ENCODE measurements at regions not wholly inside any gene's neighbourhood (a gene's known extent, or its start where the extent isn't known, plus 50 kb on each side); places are given as distances from the start of the nearest gene placed in this dataset.
A peak's percentile ranks its signal among the peaks of the same experiment; 100 is the strongest.
"Not testable (repeated sequence)": the region's sequence is repeated elsewhere in the genome, so short reads cannot be mapped to it uniquely, and the experiment has no call there.

DNA sequence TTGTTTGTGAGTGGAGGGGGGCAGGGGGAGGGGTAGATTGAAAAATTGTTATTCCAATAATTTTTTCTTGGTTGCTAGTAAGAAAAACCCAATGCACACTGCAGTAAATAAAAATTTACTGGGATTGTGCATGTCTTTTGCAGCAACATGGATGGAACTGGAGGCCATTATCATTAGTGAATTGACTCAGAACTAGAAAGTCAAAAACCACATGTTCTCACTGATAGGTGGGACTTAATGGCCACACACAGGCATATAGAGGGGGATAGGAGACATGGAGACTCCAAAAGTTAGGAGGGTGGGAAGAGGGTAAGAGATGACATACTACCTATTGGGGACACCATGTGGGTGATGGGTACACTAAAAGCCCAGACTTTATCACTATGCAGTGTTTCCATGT is 67.2 kb downstream of the BUB3 start:
- no peak for DNase-seq

- DNase-seq = no peak
Measured at GRCh38 chr10:123222832-123223231, 68.6 kb downstream of the BUB3 start.

DNA sequence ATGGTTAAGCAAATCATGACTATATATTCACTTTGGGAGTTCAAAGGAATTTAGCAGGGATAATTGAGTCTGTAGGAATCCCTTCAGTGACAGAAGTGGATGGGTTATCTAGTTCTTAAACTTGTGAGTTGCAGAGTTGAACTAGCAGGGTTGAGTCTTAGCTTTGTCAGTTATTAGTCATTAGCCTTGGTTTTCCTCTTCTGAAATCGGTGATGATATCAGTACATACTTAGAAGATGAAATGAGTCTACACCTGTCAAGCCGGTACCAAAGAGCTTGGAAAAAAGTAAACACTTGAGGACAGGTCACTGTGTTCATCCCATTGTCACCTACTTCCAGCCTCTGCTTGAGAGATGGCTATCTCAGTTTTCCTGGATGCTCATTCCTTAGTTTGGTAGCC is 73.5 kb downstream of the BUB3 start:
- no peak for DNase-seq

- no peak for DNase-seq
Measured at GRCh38 chr10:123229927-123230630, 75.9 kb downstream of the BUB3 start.

GRCh38 chr10:123232879-123233278 is 78.7 kb downstream of the BUB3 start:
- not testable (repeated sequence) for DNase-seq

DNA sequence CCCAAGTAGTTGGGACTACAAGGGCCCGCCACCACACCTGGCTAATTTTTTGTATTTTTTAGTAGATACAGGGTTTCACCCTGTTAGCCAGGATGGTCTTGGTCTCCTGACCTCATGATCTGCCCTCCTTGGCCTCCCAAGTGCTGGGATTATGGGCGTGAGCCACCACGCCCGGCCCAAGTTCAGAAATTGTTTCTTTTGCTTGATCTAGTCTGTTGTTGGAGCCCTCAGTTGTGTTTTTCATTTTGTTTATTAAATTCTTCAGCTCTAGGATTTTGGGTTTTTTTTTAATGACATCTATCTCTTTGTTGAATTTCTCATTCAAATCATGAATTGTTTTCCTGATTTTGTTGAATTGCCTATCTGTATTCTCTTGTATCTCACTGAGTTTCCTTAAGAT is 80.8 kb downstream of the BUB3 start:
- not testable (repeated sequence) for DNase-seq

- DNase-seq = no peak
Measured at GRCh38 chr10:123236126-123236525, 81.9 kb downstream of the BUB3 start.

- no peak for DNase-seq
Measured at GRCh38 chr10:123240250-123240649, 86.0 kb downstream of the BUB3 start.

GRCh38 chr10:123240776-123241175 is 86.6 kb downstream of the BUB3 start:
- DNase-seq = no peak

- DNase-seq = no peak
Measured at GRCh38 chr10:123241391-123242141, 87.4 kb downstream of the BUB3 start.

- no peak for DNase-seq
Measured at GRCh38 chr10:123244747-123245146, 90.5 kb downstream of the BUB3 start.

- no peak for DNase-seq
Measured at GRCh38 chr10:123245264-123245663, 91.1 kb downstream of the BUB3 start.

- DNase-seq = no peak
Measured at GRCh38 chr10:123249894-123250293, 95.7 kb downstream of the BUB3 start.

GRCh38 chr10:123250640-123251039 is 96.4 kb downstream of the BUB3 start:
- DNase-seq = no peak

DNA sequence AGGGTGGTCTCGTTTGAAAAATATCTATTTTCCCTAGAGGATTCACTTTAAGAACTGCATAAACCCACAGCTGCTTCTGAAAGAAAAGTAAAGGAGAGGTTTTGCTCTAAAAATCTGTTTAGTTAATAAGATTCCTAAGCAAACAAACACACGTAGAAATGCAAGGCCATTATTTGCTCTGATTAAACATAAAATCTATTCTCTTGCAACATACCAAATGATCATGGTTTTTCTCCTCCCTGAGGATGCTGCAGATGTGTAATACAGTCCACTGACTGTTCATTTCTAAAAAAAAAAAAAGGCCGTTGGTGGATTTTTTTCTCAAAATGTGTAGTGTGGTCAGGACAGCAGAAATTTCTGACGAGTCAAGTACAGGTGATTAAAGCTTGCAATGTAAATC is 98.6 kb downstream of the BUB3 start:
- no peak for DNase-seq

DNA sequence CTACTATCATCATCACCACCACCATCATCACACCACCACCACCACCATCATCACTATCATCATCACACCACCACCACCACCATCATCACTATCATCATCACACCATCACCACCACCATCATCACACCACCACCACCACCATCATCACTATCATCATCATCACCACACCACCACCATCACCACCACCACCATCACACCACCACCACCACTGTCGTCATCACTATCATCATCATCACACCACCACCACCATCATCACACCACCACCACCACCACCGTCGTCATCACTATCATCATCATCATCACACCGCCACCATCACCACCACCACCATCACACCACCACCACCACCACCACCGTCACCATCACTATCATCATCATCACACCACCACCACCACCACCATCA is 100.1 kb downstream of the BUB3 start:
- not testable (repeated sequence) for DNase-seq

- no peak for DNase-seq
Measured at GRCh38 chr10:123257904-123258456, 103.8 kb downstream of the BUB3 start.

- DNase-seq = no peak
Measured at GRCh38 chr10:123259081-123259480, 104.9 kb downstream of the BUB3 start.

GRCh38 chr10:123259791-123260190 is 105.6 kb downstream of the BUB3 start:
- no peak for DNase-seq

DNA sequence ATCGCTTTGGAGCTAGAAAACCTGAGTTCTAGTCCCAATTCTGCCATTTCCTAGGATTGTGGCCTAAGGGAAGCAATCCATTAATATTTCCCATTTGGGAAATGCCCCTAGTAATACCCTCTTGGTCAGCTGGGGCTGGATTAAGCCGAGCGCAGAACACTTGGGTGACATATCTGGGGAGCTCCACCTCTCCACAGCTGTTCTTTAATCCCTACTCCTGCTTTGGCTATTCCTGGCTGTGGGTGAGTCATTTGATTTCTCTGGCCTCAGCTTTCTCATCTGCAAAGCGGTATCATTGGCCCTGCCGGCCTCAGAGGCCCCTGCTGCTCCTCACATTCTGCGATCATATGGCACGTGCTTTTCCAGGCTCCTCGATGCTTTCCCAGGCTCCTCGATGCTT is 108.3 kb downstream of the BUB3 start:
- no peak for DNase-seq

DNA sequence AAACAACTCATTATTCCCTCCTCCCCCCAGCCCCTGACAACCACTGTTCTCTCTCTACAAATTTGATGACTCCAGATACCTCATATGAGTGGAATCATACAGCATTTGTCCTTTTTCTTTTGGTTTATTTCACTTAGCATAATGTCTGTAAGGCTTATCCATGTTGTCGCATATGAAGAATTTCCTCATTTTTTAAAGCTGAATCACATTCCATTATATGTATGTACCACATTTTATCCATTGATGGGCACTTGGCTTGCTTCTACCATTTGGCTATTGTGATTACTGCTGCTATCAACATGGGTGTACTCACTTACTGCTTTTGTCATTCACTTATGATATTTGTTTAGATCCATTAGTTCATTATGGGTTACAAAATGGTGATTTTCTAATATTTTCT is 112.8 kb downstream of the BUB3 start:
- peak; percentile 64 for DNase-seq

DNA sequence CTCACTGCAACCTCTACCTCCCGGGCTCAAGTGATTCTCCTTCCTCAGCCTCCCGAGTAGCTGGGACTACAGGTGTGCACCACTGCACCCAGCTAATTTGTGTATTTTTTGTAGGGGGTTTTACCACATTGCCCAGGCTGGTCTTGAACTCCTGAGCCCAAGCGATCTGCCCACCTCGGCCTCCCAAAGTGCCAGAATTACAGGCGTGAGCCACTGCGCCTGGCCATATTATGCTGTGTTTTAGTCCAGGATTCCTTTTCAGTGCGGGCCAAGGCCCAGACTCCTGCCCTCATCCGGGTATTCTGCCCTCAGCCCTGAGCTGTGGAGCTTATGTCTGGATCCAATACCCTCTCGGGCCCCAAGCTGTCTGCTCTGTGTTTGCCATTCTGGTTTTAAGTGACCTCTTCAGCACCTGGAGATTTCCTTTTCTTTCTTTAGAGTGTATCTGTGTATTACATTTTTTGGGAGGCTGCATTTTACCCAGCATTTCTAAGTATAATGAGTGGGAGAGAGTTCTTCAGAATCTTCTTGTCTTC is 114.9 kb downstream of the BUB3 start:
- no peak for DNase-seq

DNA sequence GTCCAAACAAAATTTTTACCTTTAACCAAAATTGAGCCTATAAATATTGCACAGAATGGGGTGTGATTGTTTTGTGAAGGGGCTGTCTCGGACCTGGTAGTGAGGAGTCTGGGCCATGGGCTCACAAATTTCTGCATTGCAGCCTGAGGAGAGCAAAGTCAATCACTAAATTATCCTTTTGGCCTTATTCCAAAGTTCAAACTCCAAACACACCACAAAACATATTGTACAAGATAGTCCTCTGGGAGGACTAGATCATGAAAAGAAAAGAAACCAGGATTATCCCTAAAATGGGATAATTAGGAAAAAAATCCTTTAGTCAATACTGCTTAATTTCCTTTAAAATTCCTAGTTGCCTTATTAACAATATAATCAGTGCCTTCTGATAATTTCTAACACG is 115.5 kb downstream of the BUB3 start:
- DNase-seq = peak; percentile 11

GRCh38 chr10:123270221-123270620 is 116.0 kb downstream of the BUB3 start:
- DNase-seq = peak; percentile 92
